ENCODE measurements at regions not wholly inside any gene's neighbourhood (a gene's known extent, or its start where the extent isn't known, plus 50 kb on each side); places are given as distances from the start of the nearest gene placed in this dataset.
A peak's percentile ranks its signal among the peaks of the same experiment; 100 is the strongest.
"Not testable (repeated sequence)": the region's sequence is repeated elsewhere in the genome, so short reads cannot be mapped to it uniquely, and the experiment has no call there.

- H3K9ac ChIP-seq (ENCODE audit: low read length), result no peak overlapping the region
- H3K4me3 ChIP-seq (ENCODE audit: low read length), result no peak overlapping the region
- no peaks in the 10 kb centered on the region for H3K9me3 ChIP-seq (ENCODE audit: control insufficient read depth, low read length)
- H3K27me3 ChIP-seq (replicated peaks; ENCODE audit: control insufficient read depth, insufficient read depth, low read length), result peaks cover 4% of the 10 kb centered on the region
- H3K36me3 ChIP-seq (ENCODE audit: control insufficient read depth, insufficient read depth, low read length, severe bottlenecking), result no peaks in the 10 kb centered on the region
- peaks cover 3% of the 10 kb centered on the region for H3K4me1 ChIP-seq (ENCODE audit: control insufficient read depth, insufficient read depth, low read length)
- DNase-seq (ENCODE audit: low read depth), result no peak
These were observed 91.2 kb upstream of the ERCC6L2 start for GRCh38 chr9:95784318-95784717.

DNA sequence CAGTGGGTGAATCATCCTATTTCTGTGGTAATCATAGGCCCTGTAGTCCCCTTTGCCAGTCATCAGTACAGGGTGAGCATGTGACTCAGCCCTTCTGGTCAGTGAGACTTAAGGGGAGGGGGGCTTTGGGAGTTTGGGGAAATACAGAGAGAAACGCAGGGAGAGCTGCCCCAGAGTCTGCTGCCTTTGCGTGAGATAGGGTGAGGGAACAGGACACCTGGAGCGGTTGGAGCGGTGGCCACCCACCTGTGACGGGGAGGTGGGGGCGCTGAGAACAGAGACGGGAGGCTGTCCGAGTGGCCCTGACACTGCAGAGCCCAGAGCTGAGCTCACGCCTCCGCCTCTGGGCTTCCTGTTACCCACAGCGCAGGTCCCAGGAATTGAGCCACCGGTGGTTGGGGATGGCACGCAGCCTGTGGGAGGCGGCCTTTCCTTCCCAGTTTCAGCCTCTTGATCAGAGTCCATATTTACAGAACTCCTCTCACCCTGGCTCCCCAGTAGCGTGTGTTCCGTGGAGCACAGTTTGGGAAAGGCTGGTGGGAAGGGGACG is 92.0 kb upstream of the ERCC6L2 start:
- DNase-seq (ENCODE audit: low read depth), result no peak

GRCh38 chr9:95780751-95781150 is 94.7 kb upstream of the ERCC6L2 start:
- H3K4me3 ChIP-seq (ENCODE audit: low read length), result no peak overlapping the region

More for the DNA sequence above, 92.0 kb upstream of the ERCC6L2 start:
- H3K9ac ChIP-seq (ENCODE audit: low read length), result no peak overlapping the region
- peaks cover 4% of the 10 kb centered on the region for H3K27me3 ChIP-seq (replicated peaks; ENCODE audit: control insufficient read depth, insufficient read depth, low read length)
- no peak overlapping the region for H3K4me3 ChIP-seq (ENCODE audit: low read length)
- H3K36me3 ChIP-seq (ENCODE audit: control insufficient read depth, insufficient read depth, low read length, severe bottlenecking), result no peaks in the 10 kb centered on the region
- no peaks in the 10 kb centered on the region for H3K9me3 ChIP-seq (ENCODE audit: control insufficient read depth, low read length)
- H3K4me1 ChIP-seq (ENCODE audit: control insufficient read depth, insufficient read depth, low read length), result peaks cover 11% of the 10 kb centered on the region

DNA sequence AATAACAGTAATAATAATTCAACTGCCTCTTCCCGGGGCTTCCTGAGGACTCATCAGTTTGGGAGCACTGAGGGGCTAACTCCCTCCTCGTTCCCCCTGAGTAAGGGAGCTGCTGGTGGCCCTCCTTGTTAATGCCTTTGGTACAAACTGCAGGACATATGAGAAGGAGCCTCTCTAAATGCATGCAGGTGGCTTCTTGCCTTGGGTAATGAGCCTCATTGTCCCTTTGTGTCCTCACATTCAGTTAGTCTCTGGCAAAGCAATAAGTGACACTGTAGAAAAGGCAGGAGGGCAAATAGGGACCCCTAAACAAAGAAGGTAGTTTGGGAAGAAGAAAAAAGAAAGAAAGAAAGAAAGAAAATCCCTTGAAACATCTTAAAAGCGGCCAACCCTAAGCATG is 95.4 kb upstream of the ERCC6L2 start:
- DNase-seq (ENCODE audit: low read depth), result no peak
- H3K9ac ChIP-seq (ENCODE audit: low read length), result no peak overlapping the region
- peaks cover 25% of the 10 kb centered on the region for H3K4me1 ChIP-seq (ENCODE audit: control insufficient read depth, insufficient read depth, low read length)
- peaks cover 9% of the 10 kb centered on the region for H3K27me3 ChIP-seq (replicated peaks; ENCODE audit: control insufficient read depth, insufficient read depth, low read length)
- H3K36me3 ChIP-seq (ENCODE audit: control insufficient read depth, insufficient read depth, low read length, severe bottlenecking), result no peaks in the 10 kb centered on the region
- no peaks in the 10 kb centered on the region for H3K9me3 ChIP-seq (ENCODE audit: control insufficient read depth, low read length)
- no peak overlapping the region for H3K4me3 ChIP-seq (ENCODE audit: low read length)

More at GRCh38 chr9:95780751-95781150, 94.7 kb upstream of the ERCC6L2 start:
- Histone ChIP-seq H3K36me3 (ENCODE audit: control insufficient read depth, insufficient read depth, low read length, severe bottlenecking) (no peaks in the 10 kb centered on the region), H3K27me3 (replicated peaks; ENCODE audit: control insufficient read depth, insufficient read depth, low read length) (peaks cover 4% of the 10 kb centered on the region), H3K4me1 (ENCODE audit: control insufficient read depth, insufficient read depth, low read length) (peaks cover 25% of the 10 kb centered on the region), H3K9ac (ENCODE audit: low read length) (no peak overlapping the region), H3K9me3 (ENCODE audit: control insufficient read depth, low read length) (no peaks in the 10 kb centered on the region)
- no peak for DNase-seq (ENCODE audit: low read depth)

DNA sequence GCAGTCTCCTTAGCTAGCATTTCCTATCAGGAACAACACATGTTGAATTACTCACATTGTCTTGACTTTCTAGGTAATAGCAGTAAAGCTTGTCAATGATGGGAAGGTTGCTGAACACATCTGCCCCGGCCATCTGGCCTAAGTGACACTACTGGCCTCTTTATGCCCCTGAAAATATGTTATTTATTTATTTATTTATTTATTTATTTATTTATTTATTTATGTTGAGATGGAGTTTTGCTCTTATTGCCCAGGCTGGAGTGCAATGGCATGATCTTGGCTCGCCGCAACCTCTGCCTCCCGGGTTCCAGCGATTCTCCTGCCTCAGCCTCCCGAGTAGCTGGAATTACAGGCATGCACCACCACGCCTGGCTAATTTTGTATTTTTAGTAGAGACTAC is 95.9 kb upstream of the ERCC6L2 start:
- H3K9me3 ChIP-seq (ENCODE audit: control insufficient read depth, low read length); H3K36me3 ChIP-seq (ENCODE audit: control insufficient read depth, insufficient read depth, low read length, severe bottlenecking); DNase-seq (ENCODE audit: low read depth); H3K9ac ChIP-seq (ENCODE audit: low read length); H3K4me3 ChIP-seq (ENCODE audit: low read length): not testable (repeated sequence)
- peaks cover 25% of the 10 kb centered on the region for H3K4me1 ChIP-seq (ENCODE audit: control insufficient read depth, insufficient read depth, low read length)
- H3K27me3 ChIP-seq (replicated peaks; ENCODE audit: control insufficient read depth, insufficient read depth, low read length), result peaks cover 10% of the 10 kb centered on the region

DNA sequence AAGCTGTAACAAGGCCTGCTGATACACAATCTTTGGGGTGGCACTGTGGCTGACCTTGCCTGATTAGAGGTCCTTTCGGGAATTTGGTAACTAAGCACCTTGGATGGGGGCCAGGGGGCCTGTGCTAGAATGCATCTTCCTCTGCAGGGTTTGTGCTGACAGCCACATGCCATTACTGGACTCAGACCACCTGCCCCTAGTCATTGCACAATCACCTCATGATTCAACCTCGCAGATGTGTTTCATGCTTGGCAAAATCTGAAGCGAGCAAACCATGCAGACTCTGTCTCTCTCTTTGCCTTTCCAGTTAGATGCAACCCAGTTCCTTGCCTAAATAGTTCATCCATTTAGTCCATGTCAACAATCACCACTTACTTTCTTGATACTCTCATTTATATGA is 96.5 kb upstream of the ERCC6L2 start:
- H3K9me3 ChIP-seq (ENCODE audit: control insufficient read depth, low read length), result no peaks in the 10 kb centered on the region
- peaks cover 25% of the 10 kb centered on the region for H3K4me1 ChIP-seq (ENCODE audit: control insufficient read depth, insufficient read depth, low read length)
- DNase-seq (ENCODE audit: low read depth), result peak; percentile 73
- H3K27me3 ChIP-seq (replicated peaks; ENCODE audit: control insufficient read depth, insufficient read depth, low read length), result peaks cover 15% of the 10 kb centered on the region
- H3K36me3 ChIP-seq (ENCODE audit: control insufficient read depth, insufficient read depth, low read length, severe bottlenecking), result no peaks in the 10 kb centered on the region
- no peak overlapping the region for H3K9ac ChIP-seq (ENCODE audit: low read length)
- H3K4me3 ChIP-seq (ENCODE audit: low read length), result no peak overlapping the region

DNA sequence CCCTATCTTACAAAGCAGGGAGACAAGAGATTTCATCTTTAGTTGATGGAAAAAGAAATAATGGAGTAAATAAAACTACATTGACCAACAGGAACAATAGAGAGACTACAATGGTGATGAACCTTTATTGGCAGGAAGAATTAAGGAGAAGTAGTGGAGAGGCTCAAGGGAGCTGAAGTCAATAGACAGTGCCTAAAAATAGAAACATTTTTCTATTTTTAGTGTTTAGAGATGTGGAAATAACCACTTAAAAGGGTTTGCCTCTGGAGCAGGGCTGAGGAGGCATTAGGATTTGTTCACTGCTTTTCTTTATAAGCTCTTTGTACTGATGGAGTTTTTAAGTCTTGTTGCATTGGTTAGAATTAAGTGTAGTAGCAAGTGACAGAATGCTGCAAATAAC is 98.4 kb upstream of the ERCC6L2 start:
- Histone ChIP-seq H3K27me3 (replicated peaks; ENCODE audit: control insufficient read depth, insufficient read depth, low read length) (peaks cover 19% of the 10 kb centered on the region), H3K4me1 (ENCODE audit: control insufficient read depth, insufficient read depth, low read length) (peaks cover 35% of the 10 kb centered on the region), H3K9ac (ENCODE audit: low read length) (no peak overlapping the region), H3K9me3 (ENCODE audit: control insufficient read depth, low read length) (no peaks in the 10 kb centered on the region), H3K36me3 (ENCODE audit: control insufficient read depth, insufficient read depth, low read length, severe bottlenecking) (no peaks in the 10 kb centered on the region), H3K4me3 (ENCODE audit: low read length) (no peak overlapping the region)
- peak; percentile 20 for DNase-seq (ENCODE audit: low read depth)

DNA sequence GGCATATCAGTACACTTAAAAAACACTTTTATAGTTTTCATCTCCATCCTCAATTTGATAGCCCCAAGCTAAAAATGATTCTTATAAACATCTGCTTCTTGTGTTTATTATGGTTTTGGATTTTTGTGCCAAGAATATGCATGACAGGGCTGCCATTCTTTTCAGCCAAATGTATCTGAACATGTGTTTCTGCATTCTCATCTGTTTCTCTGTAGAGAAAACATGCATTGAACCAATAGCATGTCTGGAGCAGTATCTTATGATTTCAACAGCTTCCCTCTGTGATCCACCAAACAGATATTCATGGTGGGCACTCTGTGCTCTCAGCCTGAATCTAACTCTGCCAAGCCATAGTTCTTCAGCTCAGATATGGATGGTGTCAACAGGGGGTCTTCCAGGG is 99.3 kb upstream of the ERCC6L2 start:
- H3K9me3 ChIP-seq (ENCODE audit: control insufficient read depth, low read length), result no peaks in the 10 kb centered on the region
- peaks cover 19% of the 10 kb centered on the region for H3K27me3 ChIP-seq (replicated peaks; ENCODE audit: control insufficient read depth, insufficient read depth, low read length)
- H3K36me3 ChIP-seq (ENCODE audit: control insufficient read depth, insufficient read depth, low read length, severe bottlenecking), result no peaks in the 10 kb centered on the region
- H3K9ac ChIP-seq (ENCODE audit: low read length), result no peak overlapping the region
- peaks cover 45% of the 10 kb centered on the region for H3K4me1 ChIP-seq (ENCODE audit: control insufficient read depth, insufficient read depth, low read length)
- no peak overlapping the region for H3K4me3 ChIP-seq (ENCODE audit: low read length)
- peak; percentile 85 for DNase-seq (ENCODE audit: low read depth)

GRCh38 chr9:95775191-95775590 is 100.3 kb upstream of the ERCC6L2 start:
- Histone ChIP-seq H3K36me3 (ENCODE audit: control insufficient read depth, insufficient read depth, low read length, severe bottlenecking) (no peaks in the 10 kb centered on the region), H3K9ac (ENCODE audit: low read length) (no peak overlapping the region), H3K9me3 (ENCODE audit: control insufficient read depth, low read length) (no peaks in the 10 kb centered on the region), H3K4me1 (ENCODE audit: control insufficient read depth, insufficient read depth, low read length) (peaks cover 50% of the 10 kb centered on the region), H3K4me3 (ENCODE audit: low read length) (no peak overlapping the region), H3K27me3 (replicated peaks; ENCODE audit: control insufficient read depth, insufficient read depth, low read length) (peaks cover 25% of the 10 kb centered on the region)
- no peak for DNase-seq (ENCODE audit: low read depth)

DNA sequence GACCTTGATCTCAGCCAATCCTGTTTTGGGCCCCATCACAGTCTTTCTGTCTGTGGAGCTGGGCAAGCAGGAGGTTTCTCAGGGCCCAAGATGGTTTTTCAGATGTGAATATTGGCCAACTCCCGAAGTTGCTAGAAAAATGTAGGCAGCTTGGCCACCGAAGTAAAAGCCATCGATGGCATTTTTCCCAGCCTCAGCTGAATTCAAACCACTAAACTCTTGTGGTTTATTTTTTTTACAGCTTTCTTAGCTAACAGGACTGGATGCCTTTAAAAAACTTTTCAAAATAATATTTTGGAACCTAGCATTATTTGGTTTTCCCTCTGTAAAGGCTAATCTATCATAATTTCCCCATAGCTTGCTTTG is 102.5 kb upstream of the ERCC6L2 start:
- Histone ChIP-seq H3K9ac (ENCODE audit: low read length) (no peak overlapping the region), H3K36me3 (ENCODE audit: control insufficient read depth, insufficient read depth, low read length, severe bottlenecking) (no peaks in the 10 kb centered on the region), H3K4me1 (ENCODE audit: control insufficient read depth, insufficient read depth, low read length) (peaks cover 35% of the 10 kb centered on the region), H3K9me3 (ENCODE audit: control insufficient read depth, low read length) (no peaks in the 10 kb centered on the region), H3K4me3 (ENCODE audit: low read length) (no peak overlapping the region), H3K27me3 (replicated peaks; ENCODE audit: control insufficient read depth, insufficient read depth, low read length) (peaks cover 35% of the 10 kb centered on the region)
- peak; percentile 71 for DNase-seq (ENCODE audit: low read depth)

DNA sequence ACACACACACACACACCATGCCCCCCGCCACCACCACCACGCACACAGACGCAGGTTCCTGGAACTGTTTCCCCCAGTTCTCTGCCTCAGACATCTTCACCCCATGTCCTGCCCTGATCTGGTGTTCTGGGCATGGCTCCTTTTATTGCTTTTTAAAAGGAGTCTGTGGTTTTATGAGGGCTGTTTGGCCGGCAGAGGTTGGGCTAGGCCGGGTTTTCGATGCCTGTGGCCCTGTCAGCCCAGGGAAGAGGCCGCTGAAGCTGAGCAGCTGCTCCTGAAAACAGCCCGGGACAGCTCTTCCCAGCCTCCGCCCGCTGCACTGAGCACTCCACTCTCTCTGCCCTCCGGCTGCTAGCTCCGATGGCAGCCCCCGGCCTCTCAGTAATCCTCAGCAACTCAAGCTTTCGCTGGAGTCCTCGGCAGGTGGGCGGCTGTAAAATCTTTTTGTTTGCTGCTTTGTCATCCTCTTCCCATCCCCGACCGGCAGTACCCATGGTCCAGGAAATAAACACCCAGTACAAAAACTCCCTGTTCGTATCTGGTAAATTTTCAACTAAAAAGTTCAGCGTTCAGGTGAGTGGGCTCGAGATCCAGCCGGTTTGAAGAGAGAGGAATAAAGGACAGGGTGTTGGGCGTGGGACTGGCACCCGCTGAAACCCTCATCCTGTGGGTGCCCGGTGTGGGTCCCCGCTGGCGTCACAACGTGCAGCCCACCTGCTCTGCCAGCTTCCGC is 103.0 kb upstream of the ERCC6L2 start:
- no peak overlapping the region for H3K9ac ChIP-seq (ENCODE audit: low read length)

More for the DNA sequence above, 103.0 kb upstream of the ERCC6L2 start:
- no peaks in the 10 kb centered on the region for H3K36me3 ChIP-seq (ENCODE audit: control insufficient read depth, insufficient read depth, low read length, severe bottlenecking)
- H3K4me3 ChIP-seq (ENCODE audit: low read length), result no peak overlapping the region
- H3K9me3 ChIP-seq (ENCODE audit: control insufficient read depth, low read length), result no peaks in the 10 kb centered on the region
- DNase-seq (ENCODE audit: low read depth), result peak; percentile 55
- H3K27me3 ChIP-seq (replicated peaks; ENCODE audit: control insufficient read depth, insufficient read depth, low read length), result peaks cover 35% of the 10 kb centered on the region
- peaks cover 32% of the 10 kb centered on the region for H3K4me1 ChIP-seq (ENCODE audit: control insufficient read depth, insufficient read depth, low read length)
